IMR-90 (cell line): ENCODE measurements at regions not wholly inside any gene's neighbourhood (a gene's known extent, or its start where the extent isn't known, plus 50 kb on each side); places are given as distances from the start of the nearest gene placed in this dataset.

Experiments used
- ATAC-seq: fragments of 200-7000 bp; cut with Tn5 transposase; 2 replicates; pipeline ENCODE4 v1.9.1; 2020; ENCODE audit warnings: low read depth, mild to moderate bottlenecking, moderate library complexity
- BruUV-seq: library from RNA; stranded (reverse); fragments of 400-500 nt; replicated peaks from 2 replicates; lab custom pipeline; 2021; lab: Mats Ljungman, UMichigan
- CTCF ChIA-PET: fragments of 300-600 bp; formaldehyde crosslinking; extraction: SDS; loops from one replicate; lab custom pipeline; 2021; ENCODE audit warnings: antibody characterized with exemption; lab: Yijun Ruan, JAX
- POLR2A ChIA-PET: fragments of 300-600 bp; sonication (Branson Sonifier 250); formaldehyde crosslinking; loops from one replicate; lab custom pipeline; 2022; ENCODE audit warnings: antibody characterized with exemption; ENCODE audit not compliant: unreplicated experiment; lab: Charles Lee
- DNase-seq: peaks from one replicate; pipeline ENCODE4 v3.0.0; 2013
- H2AFZ ChIP-seq: replicated peaks from 2 replicates; pipeline ENCODE3; 2013; ENCODE audit warnings: low read length, mild to moderate bottlenecking; ENCODE audit not compliant: poor library complexity
- H2AK5ac ChIP-seq: 2 replicates; pipeline ENCODE4 v1.6.1; 2013; ENCODE audit warnings: low read depth, low read length, inconsistent platforms
- H2AK9ac ChIP-seq: replicated peaks from 2 replicates; pipeline ENCODE3; 2013; ENCODE audit warnings: mild to moderate bottlenecking, low read depth, low read length, moderate library complexity; ENCODE audit not compliant: poor library complexity
- H2BK120ac ChIP-seq: 2 replicates; pipeline ENCODE4 v1.6.1; 2013; ENCODE audit warnings: low read depth, low read length, inconsistent platforms
- H2BK15ac ChIP-seq: 3 replicates; pipeline ENCODE4 v1.6.1; 2013; ENCODE audit warnings: low read depth, low read length, inconsistent platforms
- H2BK20ac ChIP-seq: 2 replicates; pipeline ENCODE4 v1.6.1; 2013; ENCODE audit warnings: low read depth, mild to moderate bottlenecking, inconsistent platforms, low read length, moderate library complexity
- H2BK5ac ChIP-seq: 2 replicates; pipeline ENCODE4 v1.6.1; 2013; ENCODE audit warnings: mild to moderate bottlenecking, low read depth, low read length, inconsistent platforms; ENCODE audit not compliant: poor library complexity, severe bottlenecking
- H3K14ac ChIP-seq: replicated peaks from 2 replicates; pipeline ENCODE4 v1.6.1; 2013; ENCODE audit warnings: low read depth, low read length, inconsistent platforms
- H3K18ac ChIP-seq: 2 replicates; pipeline ENCODE4 v1.6.1; 2013; ENCODE audit warnings: low read depth, low read length, control low read depth
- H3K23ac ChIP-seq: 2 replicates; pipeline ENCODE4 v1.6.1; 2013; ENCODE audit warnings: low read depth, low read length, inconsistent platforms
- H3K27ac ChIP-seq: 2 replicates; pipeline ENCODE4 v1.5.1; 2013; ENCODE audit warnings: mild to moderate bottlenecking, control low read depth, low read length; ENCODE audit not compliant: insufficient read depth
- H3K27me3 ChIP-seq: 2 replicates; pipeline ENCODE4 v1.6.1; 2013; ENCODE audit warnings: low read length; ENCODE audit not compliant: control insufficient read depth, insufficient read depth
- H3K36me3 ChIP-seq: 2 replicates; pipeline ENCODE4 v1.6.1; 2013; ENCODE audit warnings: low read length, mixed read lengths; ENCODE audit not compliant: control insufficient read depth, insufficient read depth
- H3K4ac ChIP-seq: 2 replicates; pipeline ENCODE4 v1.6.1; 2013; ENCODE audit warnings: low read depth, low read length, inconsistent platforms
- H3K4me1 ChIP-seq: 2 replicates; pipeline ENCODE4 v1.6.1; 2013; ENCODE audit warnings: low read length, mixed read lengths; ENCODE audit not compliant: control insufficient read depth, insufficient read depth
- H3K4me2 ChIP-seq: 2 replicates; pipeline ENCODE4 v1.6.1; 2013; ENCODE audit warnings: low read depth, mild to moderate bottlenecking, control low read depth, low read length, moderate library complexity
- H3K4me3 ChIP-seq: 2 replicates; pipeline ENCODE4 v1.5.1; 2013; ENCODE audit warnings: low read depth, mild to moderate bottlenecking, control low read depth, low read length, moderate library complexity; ENCODE audit not compliant: insufficient read depth
- H3K56ac ChIP-seq: 2 replicates; pipeline ENCODE4 v1.6.1; 2013; ENCODE audit warnings: low read length, inconsistent platforms; ENCODE audit not compliant: insufficient read depth; ENCODE audit errors: extremely low read depth
- H3K79me1 ChIP-seq, 2 experiments: 2 replicates each; pipeline ENCODE4 v1.6.1; 2013; ENCODE audit warnings: low read length in 2 of 2, inconsistent platforms in 1 of 2, low read depth in 1 of 2
- H3K9ac ChIP-seq: 2 replicates; pipeline ENCODE4 v1.6.1; 2013; ENCODE audit warnings: low read depth, low read length, control low read depth
- H3K9me1 ChIP-seq: 2 replicates; pipeline ENCODE4 v1.6.1; 2013; ENCODE audit warnings: low read length, inconsistent platforms; ENCODE audit not compliant: insufficient read depth
- H3K9me3 ChIP-seq: 2 replicates; pipeline ENCODE4 v1.6.1; 2013; ENCODE audit warnings: low read length; ENCODE audit not compliant: control insufficient read depth, insufficient read depth
- H4K20me1 ChIP-seq: 2 replicates; pipeline ENCODE4 v1.6.1; 2013; ENCODE audit warnings: low read length, inconsistent platforms; ENCODE audit not compliant: insufficient read depth
- H4K5ac ChIP-seq: 2 replicates; pipeline ENCODE4 v1.6.1; 2013; ENCODE audit warnings: mild to moderate bottlenecking, low read depth, low read length, control low read depth
- H4K8ac ChIP-seq, 2 experiments: 2 replicates each; pipeline ENCODE4 v1.6.1; 2013; ENCODE audit warnings: low read depth in 2 of 2, low read length in 2 of 2, control low read depth in 1 of 2, inconsistent platforms in 1 of 2
- H4K91ac ChIP-seq: 2 replicates; pipeline ENCODE4 v1.6.1; 2013; ENCODE audit warnings: low read depth, low read length, inconsistent platforms; ENCODE audit not compliant: insufficient read depth
- BHLHE40 ChIP-seq: fragments of 150-350 bp; IDR thresholded peaks from 2 replicates; pipeline ENCODE4 v1.6.1; 2016; ENCODE audit warnings: mild to moderate bottlenecking, low read depth, low read length
- CEBPB ChIP-seq: IDR thresholded peaks from 2 replicates; pipeline ENCODE4 v1.6.1; 2012; ENCODE audit warnings: low read depth, low read length, improper control_type of control experiment
- CHD1 ChIP-seq: IDR thresholded peaks from 2 replicates; pipeline ENCODE4 v1.6.1; 2012; ENCODE audit warnings: low read depth, low read length, improper control_type of control experiment
- ELK1 ChIP-seq: fragments of 150-350 bp; IDR thresholded peaks from 2 replicates; pipeline ENCODE4 v1.6.1; 2016; ENCODE audit warnings: low read depth, mild to moderate bottlenecking, low read length, moderate library complexity, borderline replicate concordance
- FOS ChIP-seq: fragments of 150-350 bp; IDR thresholded peaks from 2 replicates; pipeline ENCODE4 v1.6.1; 2016; ENCODE audit warnings: low read depth, low read length
- MAFK ChIP-seq: IDR thresholded peaks from 2 replicates; pipeline ENCODE4 v1.6.1; 2012; ENCODE audit warnings: low read depth, low read length, improper control_type of control experiment
- MAZ ChIP-seq: IDR thresholded peaks from 2 replicates; pipeline ENCODE4 v1.6.1; 2012; ENCODE audit warnings: low read depth, mild to moderate bottlenecking, low read length, improper control_type of control experiment, moderate library complexity, borderline replicate concordance
- MXI1 ChIP-seq: IDR thresholded peaks from 2 replicates; pipeline ENCODE4 v1.6.1; 2012; ENCODE audit warnings: low read depth, mild to moderate bottlenecking, low read length, moderate library complexity, borderline replicate concordance
- NFE2L2 ChIP-seq: fragments of 150-350 bp; IDR thresholded peaks from 2 replicates; pipeline ENCODE4 v1.6.1; 2016; ENCODE audit warnings: low read depth, mild to moderate bottlenecking, low read length
- POLR2A ChIP-seq: IDR thresholded peaks from 2 replicates; pipeline ENCODE4 v1.6.1; 2012; ENCODE audit warnings: mild to moderate bottlenecking, low read depth, low read length
- RAD21 ChIP-seq: IDR thresholded peaks from 2 replicates; pipeline ENCODE4 v1.6.1; 2012; ENCODE audit warnings: low read length, improper control_type of control experiment
- RCOR1 ChIP-seq: IDR thresholded peaks from 2 replicates; pipeline ENCODE4 v1.6.1; 2012; ENCODE audit warnings: mild to moderate bottlenecking, low read length, improper control_type of control experiment; ENCODE audit not compliant: insufficient replicate concordance
- RFX5 ChIP-seq: IDR thresholded peaks from 2 replicates; pipeline ENCODE4 v1.8.0; 2012; ENCODE audit warnings: low read depth, mild to moderate bottlenecking, low read length, moderate library complexity
- SMC3 ChIP-seq: fragments of 150-350 bp; IDR thresholded peaks from 2 replicates; pipeline ENCODE4 v1.6.1; 2016; ENCODE audit warnings: low read depth, mild to moderate bottlenecking, antibody characterized with exemption, low read length, moderate library complexity
- dilution Hi-C: fragments of 300-500 bp; cut with HindIII; formaldehyde crosslinking; loops from one replicate; pipeline ENCODE4 v1.14.3; 2018; ENCODE audit warnings: low sequenced_read_pairs; ENCODE audit not compliant: unreplicated experiment
- in situ Hi-C: fragments of 300-500 bp; cut with MboI; formaldehyde crosslinking; loops from 3 replicates; pipeline ENCODE4 v1.14.3; 2019; ENCODE audit warnings: low sequenced_read_pairs, inconsistent platforms, mixed read lengths
- intact Hi-C: fragments of 100-400 bp; cut with micrococcal nuclease; formaldehyde crosslinking; loops from 2 replicates; pipeline ENCODE4 v1.10.0; 2022
- TF ChIP-seq, protein P1 (sequence below): conservative IDR thresholded peaks from 2 replicates; pipeline ENCODE4 v1.5.1; 2012; ENCODE audit warnings: mild to moderate bottlenecking, low read depth, low read length, improper control_type of control experiment
- TF ChIP-seq, protein P2 (sequence below): fragments of 150-350 bp; IDR thresholded peaks from 2 replicates; pipeline ENCODE4 v1.6.1; 2017; ENCODE audit warnings: mild to moderate bottlenecking, antibody characterized with exemption, low read length, low read depth

- no peak overlapping the region for H3K56ac ChIP-seq
- dilution Hi-C loops, result no loop called here
Measured at GRCh38 chr3:59143447-59143846, 93.6 kb upstream of the CFAP20DC start.

More at GRCh38 chr3:59143447-59143846, 93.6 kb upstream of the CFAP20DC start:
- in situ Hi-C loops, result no loop called here
- Histone ChIP-seq H3K4me2 (no peak overlapping the region), H4K8ac (no peak overlapping the region), H2AK5ac (no peak overlapping the region), H4K20me1 (no peaks in the 10 kb centered on the region), H3K9me3 (no peaks in the 10 kb centered on the region), H2BK5ac (no peak overlapping the region), H3K4me3 (no peak overlapping the region), H3K4ac (no peak overlapping the region), H3K27ac (no peak overlapping the region), H3K27me3 (0 out of 2 replicates have a peak, but pooled peaks cover 2% of the 10 kb centered on the region), H4K91ac (no peak overlapping the region), H3K9me1 (no peaks in the 10 kb centered on the region), H2AFZ (no peak overlapping the region), H3K23ac (no peak overlapping the region), H2BK120ac (no peak overlapping the region), H2BK15ac (no peak overlapping the region), H3K14ac (no peak overlapping the region), H3K9ac (no peak overlapping the region), H4K5ac (no peak overlapping the region), H3K79me1 (no peaks in the 10 kb centered on the region), H2BK20ac (no peak overlapping the region), H2AK9ac (no peak overlapping the region), H3K18ac (no peak overlapping the region), H3K4me1 (no peaks in the 10 kb centered on the region), H3K36me3 (no peaks in the 10 kb centered on the region)
- TF ChIP-seq SMC3 (no peak), MAFK (no peak), MAZ (no peak), RFX5 (no peak), ELK1 (no peak), RAD21 (no peak), CHD1 (no peak), RCOR1 (no peak), BHLHE40 (no peak), CEBPB (no peak), POLR2A (no peak), FOS (no peak), MXI1 (no peak), NFE2L2 (no peak)
- TF ChIP-seq, protein P1, sequence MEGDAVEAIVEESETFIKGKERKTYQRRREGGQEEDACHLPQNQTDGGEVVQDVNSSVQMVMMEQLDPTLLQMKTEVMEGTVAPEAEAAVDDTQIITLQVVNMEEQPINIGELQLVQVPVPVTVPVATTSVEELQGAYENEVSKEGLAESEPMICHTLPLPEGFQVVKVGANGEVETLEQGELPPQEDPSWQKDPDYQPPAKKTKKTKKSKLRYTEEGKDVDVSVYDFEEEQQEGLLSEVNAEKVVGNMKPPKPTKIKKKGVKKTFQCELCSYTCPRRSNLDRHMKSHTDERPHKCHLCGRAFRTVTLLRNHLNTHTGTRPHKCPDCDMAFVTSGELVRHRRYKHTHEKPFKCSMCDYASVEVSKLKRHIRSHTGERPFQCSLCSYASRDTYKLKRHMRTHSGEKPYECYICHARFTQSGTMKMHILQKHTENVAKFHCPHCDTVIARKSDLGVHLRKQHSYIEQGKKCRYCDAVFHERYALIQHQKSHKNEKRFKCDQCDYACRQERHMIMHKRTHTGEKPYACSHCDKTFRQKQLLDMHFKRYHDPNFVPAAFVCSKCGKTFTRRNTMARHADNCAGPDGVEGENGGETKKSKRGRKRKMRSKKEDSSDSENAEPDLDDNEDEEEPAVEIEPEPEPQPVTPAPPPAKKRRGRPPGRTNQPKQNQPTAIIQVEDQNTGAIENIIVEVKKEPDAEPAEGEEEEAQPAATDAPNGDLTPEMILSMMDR, result no peak
- TF ChIP-seq, protein P2, sequence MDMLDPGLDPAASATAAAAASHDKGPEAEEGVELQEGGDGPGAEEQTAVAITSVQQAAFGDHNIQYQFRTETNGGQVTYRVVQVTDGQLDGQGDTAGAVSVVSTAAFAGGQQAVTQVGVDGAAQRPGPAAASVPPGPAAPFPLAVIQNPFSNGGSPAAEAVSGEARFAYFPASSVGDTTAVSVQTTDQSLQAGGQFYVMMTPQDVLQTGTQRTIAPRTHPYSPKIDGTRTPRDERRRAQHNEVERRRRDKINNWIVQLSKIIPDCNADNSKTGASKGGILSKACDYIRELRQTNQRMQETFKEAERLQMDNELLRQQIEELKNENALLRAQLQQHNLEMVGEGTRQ, result no peak
- ChIA-PET POLR2A (no interaction called here), CTCF (interaction anchor here (0.7 kb wide), 1 partner anchor 40 kb away, joined by 3 read pairs; no protein-coding TSS in a partner anchor)
- ATAC-seq (no peak; the same call in 1 of the 2 replicates), DNase-seq (no peak)
- intact Hi-C loops, result no loop called here
- BruUV-seq, result no TSS peak
